ENCODE measurements at regions not wholly inside any gene's neighbourhood (a gene's known extent, or its start where the extent isn't known, plus 50 kb on each side); places are given as distances from the start of the nearest gene placed in this dataset.

DNA sequence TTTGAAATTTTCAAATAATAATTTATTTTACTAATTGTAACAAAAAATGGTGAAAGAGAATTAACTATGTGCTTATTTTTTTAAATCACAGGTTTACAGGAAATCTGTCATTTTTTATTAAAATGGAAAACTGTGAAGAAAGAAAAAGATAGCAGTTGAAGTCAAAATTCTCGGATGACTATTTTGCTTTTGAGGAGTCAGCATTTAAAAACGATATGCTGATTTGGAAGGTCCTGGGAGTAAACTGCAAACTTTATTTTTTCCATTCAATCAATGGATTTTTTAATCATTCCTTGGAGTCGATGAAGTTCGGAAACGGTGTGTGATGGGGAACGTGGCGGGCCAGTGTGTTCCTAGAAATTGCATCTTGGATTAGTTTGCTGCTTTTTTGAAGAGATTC lies 258.9 kb upstream of the NAV3 start:
- no peak for DNase-seq (ENCODE audit: low spot score)

DNA sequence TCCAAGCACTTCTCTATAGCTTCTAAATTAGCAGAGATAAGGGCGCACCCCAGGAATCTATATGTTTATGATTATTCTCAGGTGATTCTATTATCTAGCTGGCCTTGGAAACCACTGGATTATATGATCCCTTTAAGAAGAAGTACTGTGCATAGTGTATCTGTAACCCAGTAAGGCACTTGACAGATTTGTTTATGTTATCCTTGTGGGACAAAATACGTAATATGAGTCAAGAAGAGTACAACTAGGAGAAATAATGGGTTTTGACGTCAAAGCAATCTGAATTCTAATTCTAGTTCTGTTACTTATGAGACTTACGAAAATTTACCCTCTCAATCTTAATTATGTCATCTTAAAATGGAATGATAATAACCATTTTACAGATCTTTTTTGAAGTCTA lies 259.6 kb upstream of the NAV3 start:
- no peak for DNase-seq (ENCODE audit: low spot score)

- no peak for DNase-seq (ENCODE audit: low spot score)
Observed at GRCh38 chr12:77569876-77570275, 260.8 kb upstream of the NAV3 start.

- DNase-seq (ENCODE audit: low spot score): no peak
Observed at GRCh38 chr12:77560714-77561113, 270.0 kb upstream of the NAV3 start.

DNA sequence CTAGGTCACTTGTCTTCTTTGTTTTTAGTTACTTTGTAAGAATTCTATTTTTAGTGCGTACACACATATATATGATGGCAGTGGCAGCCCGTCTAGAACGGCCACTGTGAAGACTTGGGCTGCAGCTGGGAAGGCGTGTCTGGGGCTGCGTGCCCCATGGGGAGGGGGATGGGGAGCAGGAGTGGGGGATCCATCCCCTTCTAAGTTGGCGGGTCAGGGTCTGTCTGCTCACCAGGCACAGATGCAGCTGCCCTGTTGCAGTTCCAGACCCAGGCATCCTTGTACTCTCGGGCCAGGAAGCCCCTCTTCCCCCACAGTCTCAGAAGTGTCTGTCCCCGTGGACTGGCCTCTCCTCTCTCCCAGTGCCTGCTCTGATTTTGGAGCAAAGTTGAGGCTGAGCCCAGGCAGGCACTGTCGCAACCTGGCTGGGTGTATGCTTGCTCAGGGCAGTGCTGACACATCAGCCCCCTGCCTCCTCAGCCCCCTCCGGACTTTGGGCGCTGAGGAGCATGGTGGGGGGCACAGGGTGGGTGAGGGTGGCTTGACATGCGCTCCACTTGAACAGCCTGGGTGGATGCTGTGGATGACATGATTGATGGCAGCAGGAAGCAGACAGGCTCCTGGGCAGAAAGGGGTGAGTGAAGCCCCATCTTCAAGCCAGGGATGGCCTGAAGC lies 271.2 kb upstream of the NAV3 start:
- no peak for DNase-seq (ENCODE audit: low spot score)

GRCh38 chr12:77555074-77555473 lies 275.6 kb upstream of the NAV3 start:
- DNase-seq (ENCODE audit: low spot score): no peak

- no peak for DNase-seq (ENCODE audit: low spot score)
Observed at GRCh38 chr12:77553976-77554619, 276.6 kb upstream of the NAV3 start.

- DNase-seq (ENCODE audit: low spot score): no peak
Observed at GRCh38 chr12:77549383-77550128, 281.1 kb upstream of the NAV3 start.

- DNase-seq (ENCODE audit: low spot score): no peak
Observed at GRCh38 chr12:77548797-77549196, 281.9 kb upstream of the NAV3 start.

GRCh38 chr12:77540097-77540496 lies 290.6 kb upstream of the NAV3 start:
- no peak for DNase-seq (ENCODE audit: low spot score)

- DNase-seq (ENCODE audit: low spot score): no peak
Observed at GRCh38 chr12:77537663-77538062, 293.0 kb upstream of the NAV3 start.

- no peak for DNase-seq (ENCODE audit: low spot score)
Observed at GRCh38 chr12:77535734-77536133, 295.0 kb upstream of the NAV3 start.

GRCh38 chr12:77531912-77532311 lies 298.8 kb upstream of the NAV3 start:
- no peak for DNase-seq (ENCODE audit: low spot score)

DNA sequence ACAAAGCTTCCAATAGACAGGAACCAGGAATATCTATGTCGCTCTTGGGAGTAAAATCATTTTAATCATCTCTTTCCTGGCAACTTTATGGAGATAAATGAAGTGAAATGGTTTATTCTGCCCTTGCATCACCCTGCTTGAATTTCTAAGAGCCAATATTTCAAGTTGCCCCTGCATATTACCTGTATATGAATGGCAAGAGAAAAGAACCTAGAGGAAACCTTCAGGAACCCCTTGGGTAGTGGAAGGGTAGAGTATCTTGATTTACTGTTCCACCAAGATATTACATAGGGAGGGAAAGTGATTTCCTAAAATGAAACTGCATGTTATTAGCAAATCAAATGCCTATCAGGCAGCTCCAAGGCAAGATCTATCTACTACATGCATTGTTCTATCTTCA lies 308.4 kb upstream of the NAV3 start:
- DNase-seq (ENCODE audit: low spot score): no peak

DNA sequence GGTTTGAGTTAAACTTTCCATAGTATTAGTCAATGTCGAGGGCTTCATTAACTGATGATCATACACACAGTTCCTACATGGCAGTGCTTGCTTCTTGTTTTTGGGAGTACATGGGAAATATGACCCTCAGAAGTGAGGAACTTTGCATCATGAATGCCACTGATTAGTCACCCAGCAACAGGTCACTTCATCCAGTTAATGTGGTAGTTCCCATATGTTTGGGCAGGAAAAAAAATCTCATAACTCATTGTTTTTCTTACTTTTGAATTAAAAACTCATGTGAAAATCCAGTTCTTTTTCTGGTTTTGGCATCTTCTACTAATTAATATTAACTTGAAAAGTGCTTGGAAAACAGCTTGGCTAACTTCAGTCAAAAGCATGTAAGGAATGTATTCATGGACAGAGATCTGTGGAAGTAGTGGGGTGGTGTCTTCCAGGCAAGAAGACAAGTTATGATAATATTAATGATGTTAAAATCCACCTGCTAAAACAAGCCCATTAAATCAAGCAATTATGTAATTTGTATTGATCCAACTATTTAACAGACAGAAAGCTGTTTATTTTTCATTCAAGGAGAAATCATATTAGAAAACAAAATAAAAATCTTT lies 309.1 kb upstream of the NAV3 start:
- no peak for DNase-seq (ENCODE audit: low spot score)

DNA sequence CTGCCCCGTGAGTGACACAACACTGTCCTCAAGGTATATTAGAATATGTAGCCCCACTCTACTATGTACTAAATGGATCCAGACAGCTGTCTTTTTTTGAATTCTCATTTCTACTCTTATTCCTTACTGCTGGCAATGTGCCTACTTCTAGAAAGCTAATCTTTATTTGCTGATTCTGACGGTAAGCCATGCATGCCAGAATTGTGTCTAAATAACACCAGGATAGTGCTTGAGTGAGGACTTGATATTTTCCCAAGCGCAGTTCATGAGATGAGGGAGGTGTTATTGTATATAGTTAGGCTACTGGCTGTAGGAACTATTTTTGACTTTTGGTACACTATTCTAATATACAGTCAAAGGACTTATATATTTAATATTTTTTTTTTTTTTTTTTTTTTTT lies 316.2 kb upstream of the NAV3 start:
- DNase-seq (ENCODE audit: low spot score): no peak

DNA sequence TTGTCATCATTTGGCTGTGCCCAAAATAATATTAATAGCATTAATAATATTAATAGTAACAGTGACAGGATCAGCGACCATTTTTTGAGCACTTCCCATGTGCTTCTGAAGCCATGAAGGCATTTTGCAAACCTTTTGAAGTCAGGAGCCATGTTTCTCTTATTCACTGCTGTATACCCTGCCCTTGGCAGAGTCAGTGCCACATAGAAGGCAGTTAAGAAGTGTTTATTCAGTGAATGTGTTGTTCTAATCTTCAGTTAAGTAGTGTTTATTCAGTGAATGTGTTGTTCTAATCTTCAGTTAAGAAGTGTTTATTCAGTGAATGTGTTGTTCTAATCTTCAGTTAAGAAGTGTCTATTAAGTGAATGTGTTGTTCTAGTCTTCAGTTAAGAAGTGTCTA lies 319.7 kb upstream of the NAV3 start:
- no peak for DNase-seq (ENCODE audit: low spot score)

- no peak for DNase-seq (ENCODE audit: low spot score)
Observed at GRCh38 chr12:77504466-77504865, 326.2 kb upstream of the NAV3 start.

DNA sequence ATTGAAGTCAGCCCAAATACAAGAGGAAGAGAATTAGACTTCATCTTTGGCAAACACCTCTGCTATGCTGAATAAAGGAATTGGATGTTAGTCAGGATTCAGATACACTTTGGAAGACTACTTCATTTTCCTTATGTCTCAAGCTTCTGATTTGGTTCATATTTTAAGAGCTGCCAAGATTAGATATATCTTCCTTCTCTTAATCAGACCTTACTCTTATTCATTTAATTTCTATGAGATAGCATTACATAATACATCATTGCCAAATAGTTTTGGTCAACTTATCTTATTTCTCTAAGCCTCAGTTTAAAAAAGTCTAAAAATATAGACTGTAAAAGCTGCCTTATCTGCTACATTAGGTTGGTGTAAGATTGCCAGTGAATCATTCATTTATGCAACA lies 330.6 kb upstream of the NAV3 start:
- no peak for DNase-seq (ENCODE audit: low spot score)

DNA sequence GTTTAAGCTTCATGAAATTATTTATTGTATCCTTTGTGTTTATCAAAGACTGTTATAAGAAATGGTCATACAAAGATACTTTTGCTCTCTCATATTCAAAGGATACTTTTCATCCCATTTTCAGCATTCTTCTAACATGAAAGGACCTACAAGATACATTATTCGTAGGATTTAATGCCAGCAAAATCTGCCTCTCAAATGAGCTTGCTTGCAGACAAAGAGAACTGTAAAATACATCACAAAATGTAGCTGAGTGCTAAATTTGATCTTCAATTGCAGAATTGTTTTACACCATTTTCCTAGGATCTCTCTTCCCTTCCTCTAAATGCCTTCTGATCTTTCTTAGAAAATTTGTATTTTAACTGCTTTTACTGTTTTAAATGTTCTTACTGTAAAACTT lies 333.0 kb upstream of the NAV3 start:
- no peak for DNase-seq (ENCODE audit: low spot score)

DNA sequence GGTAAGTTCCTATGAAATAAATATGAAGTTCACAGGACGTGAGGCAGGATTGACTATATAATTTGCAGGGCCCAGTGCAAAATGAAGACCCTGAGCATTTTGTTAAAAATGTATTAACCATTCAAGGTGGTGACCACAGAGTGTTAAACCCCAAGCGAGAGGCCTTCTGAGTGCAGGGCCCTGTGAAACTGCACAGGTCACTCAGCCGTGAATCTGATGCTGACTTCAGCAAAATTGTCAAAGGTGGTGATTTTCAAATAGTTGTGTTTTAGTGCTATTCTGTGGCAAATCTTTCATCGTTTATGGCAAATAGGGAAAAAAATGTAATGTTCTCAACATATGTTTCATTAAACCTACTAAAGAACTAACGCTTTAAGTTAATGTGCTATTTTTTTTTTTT lies 334.0 kb upstream of the NAV3 start:
- DNase-seq (ENCODE audit: low spot score): no peak

GRCh38 chr12:77494296-77494695 lies 336.4 kb upstream of the NAV3 start:
- no peak for DNase-seq (ENCODE audit: low spot score)
